GM23338 (cell line): ENCODE measurements at regions not wholly inside any gene's neighbourhood (a gene's known extent, or its start where the extent isn't known, plus 50 kb on each side); places are given as distances from the start of the nearest gene placed in this dataset.

ENCODE experiments used
- ATAC-seq: fragments of 200-7000 bp; cut with Tn5 transposase; 3 replicates; pipeline ENCODE4 v1.9.1; 2020
- DNase-seq: peaks from one replicate; pipeline ENCODE4 v3.0.0-alpha.2; 2015; ENCODE audit warnings: low spot score
- H2AFZ ChIP-seq: fragments of 200-600 bp; sonication (generic); 2 replicates; pipeline ENCODE4 v1.8.0; 2016; ENCODE audit warnings: antibody characterized with exemption, mild to moderate bottlenecking, moderate library complexity
- H3F3A ChIP-seq: fragments of 200-600 bp; sonication (generic); replicated peaks from 2 replicates; pipeline ENCODE4 v1.8.0; 2017; ENCODE audit warnings: antibody characterized with exemption, mixed run types, low read depth
- H3K27ac ChIP-seq: fragments of 200-600 bp; sonication (generic); 2 replicates; pipeline ENCODE4 v1.6.1; 2016; ENCODE audit warnings: low read depth
- H3K27me3 ChIP-seq: fragments of 200-600 bp; sonication (generic); 2 replicates; pipeline ENCODE4 v1.8.0; 2016; ENCODE audit warnings: mild to moderate bottlenecking, mixed run types, moderate library complexity; ENCODE audit not compliant: insufficient read depth
- H3K36me3 ChIP-seq: fragments of 200-600 bp; sonication (generic); 2 replicates; pipeline ENCODE4 v1.8.0; 2016; ENCODE audit warnings: mild to moderate bottlenecking; ENCODE audit not compliant: insufficient read depth
- H3K4me1 ChIP-seq: fragments of 200-600 bp; sonication (generic); 2 replicates; pipeline ENCODE4 v1.8.0; 2016; ENCODE audit warnings: mild to moderate bottlenecking, moderate library complexity; ENCODE audit not compliant: insufficient read depth
- H3K4me2 ChIP-seq: fragments of 200-600 bp; sonication (generic); 2 replicates; pipeline ENCODE4 v1.7.1; 2017; ENCODE audit warnings: mixed run types
- H3K4me3 ChIP-seq: fragments of 200-600 bp; sonication (generic); 2 replicates; pipeline ENCODE4 v1.6.1; 2016; ENCODE audit warnings: mixed run types
- H3K79me2 ChIP-seq: fragments of 200-600 bp; sonication (generic); replicated peaks from 2 replicates; pipeline ENCODE4 v1.8.0; 2017; ENCODE audit warnings: mild to moderate bottlenecking; ENCODE audit not compliant: insufficient read depth
- H3K9me2 ChIP-seq: fragments of 200-600 bp; sonication (generic); 2 replicates; pipeline ENCODE4 v1.8.0; 2017; ENCODE audit not compliant: insufficient read depth
- H4K20me1 ChIP-seq: fragments of 200-600 bp; sonication (generic); replicated peaks from 2 replicates; pipeline ENCODE4 v1.8.0; 2017; ENCODE audit warnings: mild to moderate bottlenecking; ENCODE audit not compliant: insufficient read depth
- H3K27ac Mint-ChIP-seq: 2 replicates; pipeline ENCODE4 v1.8.0; 2020; ENCODE audit warnings: inconsistent platforms, mild to moderate bottlenecking, moderate library complexity, mixed read lengths
- H3K27me3 Mint-ChIP-seq: 3 replicates; pipeline ENCODE4 v1.8.0; 2022; ENCODE audit warnings: low read depth, mild to moderate bottlenecking, moderate library complexity, mixed read lengths, inconsistent platforms; ENCODE audit not compliant: insufficient read depth, poor library complexity
- H3K36me3 Mint-ChIP-seq: 3 replicates; pipeline ENCODE4 v1.8.0; 2021; ENCODE audit warnings: low read depth, mild to moderate bottlenecking, inconsistent platforms, moderate library complexity, mixed read lengths
- H3K4me1 Mint-ChIP-seq: 3 replicates; pipeline ENCODE4 v1.8.0; 2020; ENCODE audit warnings: mild to moderate bottlenecking, inconsistent platforms, mixed read lengths
- H3K4me3 Mint-ChIP-seq: 3 replicates; pipeline ENCODE4 v1.8.0; 2021; ENCODE audit warnings: moderate library complexity, mild to moderate bottlenecking, inconsistent platforms, mixed read lengths
- H3K9me3 Mint-ChIP-seq: 3 replicates; pipeline ENCODE4 v1.8.0; 2020; ENCODE audit warnings: moderate library complexity, mild to moderate bottlenecking, inconsistent platforms, mixed read lengths
- CREB1 ChIP-seq: fragments of 250-450 bp; sonication (Bioruptor Pico); IDR thresholded peaks from 2 replicates; pipeline ENCODE4 v1.5.0; 2020; ENCODE audit warnings: low read depth, mild to moderate bottlenecking, moderate library complexity
- ETS1 ChIP-seq: IDR thresholded peaks from 2 replicates; pipeline ENCODE4 v1.6.1; 2016; ENCODE audit warnings: antibody characterized with exemption
- EZH2 ChIP-seq: fragments of 200-600 bp; sonication (generic); IDR thresholded peaks from one replicate; pipeline ENCODE4 v1.8.0; 2017; ENCODE audit warnings: antibody characterized with exemption, mild to moderate bottlenecking, low read depth; ENCODE audit not compliant: unreplicated experiment
- EZH2phosphoT487 ChIP-seq: fragments of 200-600 bp; sonication (generic); IDR thresholded peaks from one replicate; pipeline ENCODE4 v1.8.1; 2018; ENCODE audit warnings: antibody characterized with exemption; ENCODE audit not compliant: unreplicated experiment
- JUNB ChIP-seq: IDR thresholded peaks from one replicate; pipeline ENCODE4 v1.6.1; 2016; ENCODE audit warnings: antibody characterized with exemption; ENCODE audit not compliant: unreplicated experiment
- POLR2AphosphoS5 ChIP-seq: IDR thresholded peaks from 2 replicates; pipeline ENCODE4 v1.6.1; 2016; ENCODE audit warnings: antibody characterized with exemption, low read depth
- REST ChIP-seq: IDR thresholded peaks from one replicate; pipeline ENCODE4 v1.6.1; 2018; ENCODE audit warnings: antibody characterized with exemption; ENCODE audit not compliant: unreplicated experiment
- ZNF114 ChIP-seq: fragments of 250-450 bp; sonication (Bioruptor Pico); IDR thresholded peaks from 2 replicates; pipeline ENCODE4 v1.5.0; 2020; ENCODE audit warnings: mild to moderate bottlenecking, moderate library complexity
- ZNF331 ChIP-seq: fragments of 250-450 bp; sonication (Bioruptor Pico); IDR thresholded peaks from 2 replicates; pipeline ENCODE4 v1.5.0; 2020; ENCODE audit warnings: low read depth, mild to moderate bottlenecking, moderate library complexity
- ZNF462 ChIP-seq: fragments of 250-450 bp; sonication (Bioruptor Pico); IDR thresholded peaks from 2 replicates; pipeline ENCODE4 v1.5.0; 2020; ENCODE audit warnings: mild to moderate bottlenecking, moderate library complexity

DNA sequence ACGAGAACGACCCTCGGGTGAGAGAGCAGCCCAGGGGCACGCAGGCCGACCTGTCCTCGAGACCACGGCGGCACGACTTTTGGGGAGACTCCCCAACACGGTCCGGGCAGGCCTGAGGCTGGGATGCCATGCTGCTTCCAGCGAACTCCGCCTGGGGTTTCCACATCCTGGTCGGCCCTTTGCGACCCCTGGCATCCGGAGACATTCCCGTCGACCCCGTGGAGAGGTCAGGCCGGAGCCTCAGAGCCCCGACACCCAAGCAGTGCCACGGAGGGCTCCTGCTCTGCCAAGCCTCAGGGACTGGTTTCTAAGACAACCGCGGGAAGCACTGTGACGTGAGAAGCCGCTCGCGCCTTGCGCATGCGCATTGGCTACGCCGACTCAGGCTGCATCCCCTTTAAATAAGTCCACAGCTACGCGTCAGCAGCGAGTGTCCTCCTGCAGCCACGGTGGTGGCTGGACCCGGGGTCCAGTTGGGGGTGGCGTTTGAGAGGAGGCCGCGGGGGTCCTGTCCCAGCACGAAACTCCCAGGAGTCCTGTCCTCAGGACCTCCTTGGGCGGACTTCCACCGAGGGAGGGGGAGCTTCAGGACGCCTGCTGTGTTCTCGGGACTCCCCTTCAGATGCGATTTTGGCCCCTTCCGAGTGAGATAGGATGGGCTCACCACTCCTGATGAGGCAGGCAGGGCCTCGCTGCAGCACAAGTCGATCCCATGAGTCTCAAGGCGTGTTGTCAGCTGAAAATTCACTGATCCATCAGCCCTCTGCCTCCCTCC, 1089.3 kb upstream of the DEFB115 start:
- peaks cover 84% of the 10 kb centered on the region for H3K9me3 Mint-ChIP-seq
- ATAC-seq: no peak

DNA sequence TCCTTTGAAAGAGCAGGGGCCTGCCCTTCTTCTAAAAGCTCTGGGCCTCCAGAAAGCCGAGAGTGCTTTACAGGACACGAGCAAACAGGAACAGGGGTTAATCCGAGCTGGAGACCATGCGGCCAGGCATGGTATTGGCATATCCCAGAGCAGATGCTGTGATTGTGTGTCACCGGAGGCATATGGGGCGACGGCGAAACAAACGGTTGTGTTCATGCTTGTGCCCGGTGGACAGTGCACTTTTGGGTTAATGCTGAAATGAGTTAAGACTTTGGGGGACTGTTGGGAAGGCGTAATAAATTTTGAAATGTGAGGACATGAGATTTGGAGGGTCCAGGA, 1088.7 kb upstream of the DEFB115 start:
- H3K27ac Mint-ChIP-seq: no peak overlapping the region
- H2AFZ ChIP-seq: no peak overlapping the region
- no peak for DNase-seq
- no peaks in the 10 kb centered on the region for H3F3A ChIP-seq
- H3K36me3 Mint-ChIP-seq: peaks cover 24% of the 10 kb centered on the region
- H3K4me1 Mint-ChIP-seq: no peaks in the 10 kb centered on the region
- peaks cover 2% of the 10 kb centered on the region for H3K27me3 Mint-ChIP-seq
- ATAC-seq: no peak
- no peaks in the 10 kb centered on the region for H3K79me2 ChIP-seq
- H3K36me3 ChIP-seq: no peaks in the 10 kb centered on the region
- H3K9me3 Mint-ChIP-seq: peaks cover 90% of the 10 kb centered on the region
- H3K4me3 ChIP-seq: no peak overlapping the region
- H3K9me2 ChIP-seq: no peaks in the 10 kb centered on the region
- H3K4me1 ChIP-seq: no peaks in the 10 kb centered on the region
- H3K27me3 ChIP-seq: no peaks in the 10 kb centered on the region
- H3K4me3 Mint-ChIP-seq: no peak overlapping the region
- no peak overlapping the region for H3K27ac ChIP-seq
- no peaks in the 10 kb centered on the region for H4K20me1 ChIP-seq
- no peak overlapping the region for H3K4me2 ChIP-seq
- TF ChIP-seq CREB1: no peak
- no peak for TF ChIP-seq ETS1
- no peak for TF ChIP-seq POLR2AphosphoS5
- no peak for TF ChIP-seq JUNB
- no peak for TF ChIP-seq REST
- TF ChIP-seq ZNF462 (CRISPR knock-in tag): no peak
- no peak for TF ChIP-seq EZH2
- TF ChIP-seq ZNF331 (CRISPR knock-in tag): no peak
- TF ChIP-seq EZH2phosphoT487: no peak

More for the DNA sequence above, 1089.3 kb upstream of the DEFB115 start:
- Histone ChIP-seq H3K4me2 (no peak overlapping the region), H3K36me3 (no peaks in the 10 kb centered on the region), H3K4me3 (no peak overlapping the region), H4K20me1 (no peaks in the 10 kb centered on the region), H3K4me1 (no peaks in the 10 kb centered on the region), H3K79me2 (no peaks in the 10 kb centered on the region), H2AFZ (no peak overlapping the region), H3K27ac (no peak overlapping the region), H3K9me2 (no peaks in the 10 kb centered on the region), H3F3A (no peaks in the 10 kb centered on the region), H3K27me3 (no peaks in the 10 kb centered on the region)
- peaks cover 2% of the 10 kb centered on the region for H3K27me3 Mint-ChIP-seq
- H3K27ac Mint-ChIP-seq: no peak overlapping the region
- no peak for TF ChIP-seq ZNF114 (CRISPR knock-in tag)
- no peak for TF ChIP-seq EZH2phosphoT487
- no peaks in the 10 kb centered on the region for H3K4me1 Mint-ChIP-seq
- DNase-seq: peak; percentile 4
- peaks cover 20% of the 10 kb centered on the region for H3K36me3 Mint-ChIP-seq
- H3K4me3 Mint-ChIP-seq: no peak overlapping the region
